ENCODE measurements at regions not wholly inside any gene's neighbourhood (a gene's known extent, or its start where the extent isn't known, plus 50 kb on each side); places are given as distances from the start of the nearest gene placed in this dataset.

GRCh38 chr4:81965454-81965853 is 408.3 kb downstream of the HNRNPD start:
- TF ChIP-seq CTCF (IDR thresholded peaks at IDR 0.05) (no peak), EZH2 (IDR thresholded peaks at IDR 0.05; ENCODE audit: borderline replicate concordance, insufficient read depth, low read depth, low read length, poor library complexity, severe bottlenecking) (no peak)
